ENCODE measurements at regions not wholly inside any gene's neighbourhood (a gene's known extent, or its start where the extent isn't known, plus 50 kb on each side); places are given as distances from the start of the nearest gene placed in this dataset.

DNA sequence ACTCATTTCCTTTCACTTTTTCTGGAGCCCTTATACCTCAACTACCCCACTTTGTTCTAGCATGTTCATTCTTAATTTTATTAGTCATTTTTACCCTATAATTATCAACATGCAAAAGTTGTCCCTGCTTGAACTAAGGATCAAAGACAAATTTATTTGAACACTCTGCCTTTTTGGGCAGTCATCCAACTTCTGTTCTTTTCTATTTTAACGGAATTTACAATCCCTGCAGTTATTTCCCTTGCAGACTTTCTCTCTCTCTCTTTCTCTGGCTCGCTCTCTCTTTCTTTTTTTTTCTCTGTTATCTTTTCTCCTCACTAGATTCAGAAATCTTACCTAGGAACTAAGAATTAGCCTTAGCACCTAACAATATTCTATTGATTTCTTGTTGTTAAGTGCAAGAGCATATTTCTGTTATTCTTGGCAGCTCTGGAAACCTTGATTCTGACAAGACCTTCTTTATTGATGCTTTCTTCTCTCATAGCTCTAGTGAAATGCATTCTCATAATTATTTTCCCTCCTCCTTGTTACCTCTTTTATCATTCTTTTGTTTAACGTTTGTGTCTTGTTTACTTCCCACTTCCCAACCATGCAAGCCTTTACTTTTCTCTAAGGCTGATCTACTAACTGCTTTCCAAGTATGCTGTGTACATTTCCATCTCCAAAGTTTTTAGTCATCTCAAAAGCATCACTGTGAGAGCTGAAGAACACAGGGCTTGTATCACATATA lies 951.6 kb downstream of the DIPK2A start:
- TF ChIP-seq TAF1 (IDR thresholded peaks at IDR 0.05; ENCODE audit: low read depth) (no peak), EP300 (IDR thresholded peaks at IDR 0.05; ENCODE audit: borderline replicate concordance) (no peak), MAX (IDR thresholded peaks at IDR 0.05) (no peak), NFIC (IDR thresholded peaks at IDR 0.05) (no peak)
- TF ChIP-seq, protein P1, sequence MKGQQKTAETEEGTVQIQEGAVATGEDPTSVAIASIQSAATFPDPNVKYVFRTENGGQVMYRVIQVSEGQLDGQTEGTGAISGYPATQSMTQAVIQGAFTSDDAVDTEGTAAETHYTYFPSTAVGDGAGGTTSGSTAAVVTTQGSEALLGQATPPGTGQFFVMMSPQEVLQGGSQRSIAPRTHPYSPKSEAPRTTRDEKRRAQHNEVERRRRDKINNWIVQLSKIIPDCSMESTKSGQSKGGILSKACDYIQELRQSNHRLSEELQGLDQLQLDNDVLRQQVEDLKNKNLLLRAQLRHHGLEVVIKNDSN (IDR thresholded peaks at IDR 0.05) = no peak

- TF ChIP-seq CREB1 (IDR thresholded peaks at IDR 0.05; ENCODE audit: low read depth) = no peak
- TF ChIP-seq TEAD4 (IDR thresholded peaks at IDR 0.05) = no peak
- no peak for TF ChIP-seq CEBPB (IDR thresholded peaks at IDR 0.05)
- TF ChIP-seq REST (IDR thresholded peaks at IDR 0.05; ENCODE audit: low read depth) = no peak
- TF ChIP-seq TCF12 (IDR thresholded peaks at IDR 0.05; ENCODE audit: low read depth) = no peak
- TF ChIP-seq MAX (IDR thresholded peaks at IDR 0.05) = no peak
- TF ChIP-seq ZBTB7A (IDR thresholded peaks at IDR 0.05; ENCODE audit: low read depth) = no peak
- TF ChIP-seq TAF1 (IDR thresholded peaks at IDR 0.05; ENCODE audit: low read depth) = no peak
- TF ChIP-seq RAD21 (IDR thresholded peaks at IDR 0.05; ENCODE audit: low read depth) = no peak
- no peak for TF ChIP-seq NFIC (IDR thresholded peaks at IDR 0.05)
- no peak for TF ChIP-seq YY1 (IDR thresholded peaks at IDR 0.05; ENCODE audit: low read depth)
- TF ChIP-seq FOXM1 (IDR thresholded peaks at IDR 0.05; ENCODE audit: borderline replicate concordance, low read depth) = no peak
- no peak for TF ChIP-seq EGR1 (IDR thresholded peaks at IDR 0.05)
These were observed 958.8 kb downstream of the DIPK2A start for GRCh38 chr3:144930431-144930830.

- no peak for TF ChIP-seq RAD21 (IDR thresholded peaks at IDR 0.05; ENCODE audit: low read depth)
- no peak for TF ChIP-seq EGR1 (IDR thresholded peaks at IDR 0.05)
- no peak for TF ChIP-seq REST (IDR thresholded peaks at IDR 0.05; ENCODE audit: low read depth)
- TF ChIP-seq CREB1 (IDR thresholded peaks at IDR 0.05; ENCODE audit: low read depth) = no peak
- TF ChIP-seq TEAD4 (IDR thresholded peaks at IDR 0.05) = no peak
- no peak for TF ChIP-seq ZBTB7A (IDR thresholded peaks at IDR 0.05; ENCODE audit: low read depth)
- TF ChIP-seq TAF1 (IDR thresholded peaks at IDR 0.05; ENCODE audit: low read depth) = no peak
- no peak for TF ChIP-seq EP300 (IDR thresholded peaks at IDR 0.05; ENCODE audit: borderline replicate concordance)
- no peak for TF ChIP-seq MAX (IDR thresholded peaks at IDR 0.05)
These were observed 960.0 kb downstream of the DIPK2A start for GRCh38 chr3:144931590-144931989.

DNA sequence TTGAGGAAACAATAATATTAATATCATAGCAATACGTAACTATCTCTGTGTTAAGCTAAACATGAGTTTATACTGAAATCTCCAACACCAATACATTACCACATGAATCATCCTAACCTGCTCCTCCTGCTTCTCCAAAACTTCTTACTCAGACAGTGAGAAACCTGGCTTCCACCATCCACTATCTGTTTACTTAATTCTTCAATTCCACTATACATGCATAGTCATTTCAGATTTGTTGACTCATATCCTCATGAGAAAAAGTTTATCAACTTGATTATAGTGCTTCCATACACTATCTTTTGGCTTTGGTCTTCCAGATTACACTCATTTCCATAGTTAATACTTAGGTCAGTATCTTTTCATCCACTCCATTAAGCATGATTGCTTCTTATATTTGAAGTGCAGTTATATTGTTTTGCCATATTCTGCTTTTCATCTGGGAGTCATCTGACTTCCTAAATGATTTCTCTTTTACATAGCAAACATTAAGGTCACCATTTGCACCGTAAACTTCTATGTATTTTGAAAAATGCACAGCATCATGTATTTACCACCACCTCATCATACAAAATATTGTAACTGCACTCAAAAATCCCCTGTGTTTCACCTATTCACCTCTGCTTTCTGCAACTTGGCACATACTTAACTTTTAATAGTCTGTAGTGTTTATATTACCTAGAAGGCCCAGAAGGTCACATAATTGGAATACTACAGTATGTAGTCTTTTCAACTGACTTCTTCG lies 970.6 kb downstream of the DIPK2A start:
- TF ChIP-seq ZBTB7A (IDR thresholded peaks at IDR 0.05; ENCODE audit: low read depth) (no peak), TCF12 (IDR thresholded peaks at IDR 0.05; ENCODE audit: low read depth) (no peak), REST (IDR thresholded peaks at IDR 0.05; ENCODE audit: low read depth) (no peak), TAF1 (IDR thresholded peaks at IDR 0.05; ENCODE audit: low read depth) (no peak), EGR1 (IDR thresholded peaks at IDR 0.05) (no peak), MAX (IDR thresholded peaks at IDR 0.05) (no peak), NFIC (IDR thresholded peaks at IDR 0.05) (no peak), CEBPB (IDR thresholded peaks at IDR 0.05) (no peak), TEAD4 (IDR thresholded peaks at IDR 0.05) (no peak), YY1 (IDR thresholded peaks at IDR 0.05; ENCODE audit: low read depth) (no peak), FOXM1 (IDR thresholded peaks at IDR 0.05; ENCODE audit: borderline replicate concordance, low read depth) (no peak), EP300 (IDR thresholded peaks at IDR 0.05; ENCODE audit: borderline replicate concordance) (no peak), RAD21 (IDR thresholded peaks at IDR 0.05; ENCODE audit: low read depth) (no peak), CREB1 (IDR thresholded peaks at IDR 0.05; ENCODE audit: low read depth) (no peak)
